Progenitor cell of endocrine pancreas (in vitro differentiated cells): ENCODE measurements at regions not wholly inside any gene's neighbourhood (a gene's known extent, or its start where the extent isn't known, plus 50 kb on each side); places are given as distances from the start of the nearest gene placed in this dataset.

Experiments
- DNase-seq: peaks from one replicate; pipeline ENCODE4 v3.0.0; 2021; ENCODE audit warnings: low spot score; ENCODE audit not compliant: unreplicated experiment
- H3K27ac Mint-ChIP-seq: 2 replicates; pipeline ENCODE4 v1.8.0; 2021; ENCODE audit warnings: mild to moderate bottlenecking, moderate library complexity, mixed read lengths
- H3K27me3 Mint-ChIP-seq: 2 replicates; pipeline ENCODE4 v1.8.0; 2021; ENCODE audit warnings: mixed read lengths
- H3K36me3 Mint-ChIP-seq: 2 replicates; pipeline ENCODE4 v1.8.0; 2022; ENCODE audit warnings: mixed read lengths; ENCODE audit not compliant: insufficient read depth
- H3K4me1 Mint-ChIP-seq: 2 replicates; pipeline ENCODE4 v1.8.0; 2021; ENCODE audit warnings: low read depth, mixed read lengths
- H3K4me3 Mint-ChIP-seq: 2 replicates; pipeline ENCODE4 v1.8.0; 2021; ENCODE audit warnings: low read depth, mild to moderate bottlenecking, moderate library complexity, mixed read lengths
- H3K9me3 Mint-ChIP-seq: 2 replicates; pipeline ENCODE4 v1.8.0; 2021; ENCODE audit warnings: low read depth, mixed read lengths
- CTCF ChIP-seq: fragments of 200-600 bp; sonication (generic); IDR thresholded peaks from one replicate; pipeline ENCODE4 v1.5.0; 2021; ENCODE audit warnings: antibody characterized with exemption, mild to moderate bottlenecking; ENCODE audit not compliant: unreplicated experiment

- H3K27me3 Mint-ChIP-seq = no peaks in the 10 kb centered on the region
- TF ChIP-seq CTCF = no peak
- no peak for DNase-seq
- H3K36me3 Mint-ChIP-seq = no peaks in the 10 kb centered on the region
- no peaks in the 10 kb centered on the region for H3K4me1 Mint-ChIP-seq
- H3K4me3 Mint-ChIP-seq = no peak overlapping the region
- peaks cover 8% of the 10 kb centered on the region for H3K9me3 Mint-ChIP-seq
- no peak overlapping the region for H3K27ac Mint-ChIP-seq
Measured at GRCh38 chr22:47612311-47612910, 850.0 kb downstream of the TBC1D22A start.

GRCh38 chr22:47610764-47611163 is 848.3 kb downstream of the TBC1D22A start:
- H3K9me3 Mint-ChIP-seq = peaks cover 8% of the 10 kb centered on the region
- no peak overlapping the region for H3K27ac Mint-ChIP-seq
- no peak overlapping the region for H3K4me3 Mint-ChIP-seq
- no peaks in the 10 kb centered on the region for H3K36me3 Mint-ChIP-seq
- H3K4me1 Mint-ChIP-seq = no peaks in the 10 kb centered on the region
- no peak for TF ChIP-seq CTCF
- H3K27me3 Mint-ChIP-seq = no peaks in the 10 kb centered on the region
- DNase-seq = no peak

- peaks cover 8% of the 10 kb centered on the region for H3K9me3 Mint-ChIP-seq
- no peak for TF ChIP-seq CTCF
- no peak overlapping the region for H3K27ac Mint-ChIP-seq
Measured at GRCh38 chr22:47610281-47610680, 847.8 kb downstream of the TBC1D22A start.

GRCh38 chr22:47609653-47610052 is 847.2 kb downstream of the TBC1D22A start:
- no peak for TF ChIP-seq CTCF
- H3K4me3 Mint-ChIP-seq = no peak overlapping the region
- H3K27me3 Mint-ChIP-seq = no peaks in the 10 kb centered on the region
- H3K4me1 Mint-ChIP-seq = no peaks in the 10 kb centered on the region
- H3K36me3 Mint-ChIP-seq = no peaks in the 10 kb centered on the region
- H3K27ac Mint-ChIP-seq = no peak overlapping the region
- no peak for DNase-seq
- H3K9me3 Mint-ChIP-seq = peaks cover 8% of the 10 kb centered on the region

More at GRCh38 chr22:47610281-47610680, 847.8 kb downstream of the TBC1D22A start:
- no peaks in the 10 kb centered on the region for H3K4me1 Mint-ChIP-seq
- H3K4me3 Mint-ChIP-seq = no peak overlapping the region
- no peak for DNase-seq
- H3K36me3 Mint-ChIP-seq = no peaks in the 10 kb centered on the region
- no peaks in the 10 kb centered on the region for H3K27me3 Mint-ChIP-seq

- Mint-ChIP-seq H3K4me3 (no peak overlapping the region), H3K9me3 (peaks cover 17% of the 10 kb centered on the region), H3K27ac (no peak overlapping the region), H3K36me3 (no peaks in the 10 kb centered on the region), H3K27me3 (no peaks in the 10 kb centered on the region), H3K4me1 (no peaks in the 10 kb centered on the region)
- DNase-seq = no peak
- no peak for TF ChIP-seq CTCF
Measured at GRCh38 chr22:47608421-47608820, 846.0 kb downstream of the TBC1D22A start.
